CD1c-positive myeloid dendritic cell (primary cell): ENCODE measurements at regions not wholly inside any gene's neighbourhood (a gene's known extent, or its start where the extent isn't known, plus 50 kb on each side); places are given as distances from the start of the nearest gene placed in this dataset.
A peak's percentile ranks its signal among the peaks of the same experiment; 100 is the strongest.

Source experiments
- DNase-seq: peaks from one replicate; pipeline ENCODE4 v3.0.0-alpha.2; 2016; ENCODE audit errors: extremely low spot score

DNA sequence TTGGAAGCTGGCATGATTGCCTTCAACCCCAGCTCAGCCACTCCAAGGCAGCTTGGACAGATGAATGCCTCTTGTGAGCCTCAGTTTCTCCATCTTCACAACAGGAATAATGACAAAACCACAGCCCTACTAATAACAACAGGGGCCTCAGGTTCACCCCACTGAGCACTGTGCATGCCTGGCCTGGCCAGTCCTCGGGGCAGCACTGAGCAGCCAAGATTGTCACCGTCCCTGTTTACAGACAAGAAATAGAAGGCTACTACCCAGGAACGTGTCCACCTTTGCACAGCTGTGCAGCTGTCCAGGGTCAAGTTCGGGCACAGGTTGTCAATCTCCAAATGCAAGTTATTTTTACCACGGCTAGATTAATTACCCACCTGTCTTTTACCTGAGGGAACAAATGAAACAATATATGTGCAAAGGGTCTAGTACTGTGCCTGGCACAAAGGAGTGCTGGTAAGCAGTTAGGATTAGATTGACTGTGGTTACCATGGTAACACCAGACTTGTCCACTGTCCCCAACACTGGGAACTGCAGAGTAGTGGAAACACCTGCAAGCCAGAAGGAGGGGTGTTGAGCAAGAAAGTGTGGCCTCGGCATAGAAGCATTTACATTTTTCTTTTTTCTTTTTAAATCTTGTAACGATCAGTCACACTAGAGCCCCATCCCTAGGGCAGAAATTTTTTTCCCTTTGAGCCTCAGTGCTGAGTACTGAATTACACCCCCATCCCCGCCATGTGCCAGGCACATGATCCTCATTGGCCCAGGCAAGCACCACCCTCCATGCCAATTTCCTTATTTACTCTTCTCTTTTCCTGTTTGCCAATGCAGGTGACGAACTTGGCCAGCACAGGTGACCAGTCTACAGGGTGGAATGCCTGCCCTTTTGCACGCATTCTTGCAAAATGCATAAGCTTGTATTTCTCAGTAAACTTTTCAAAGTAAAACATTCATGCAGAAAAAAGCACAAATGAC lies 66.3 kb upstream of the SLC6A6 start:
- DNase-seq, result no peak

DNA sequence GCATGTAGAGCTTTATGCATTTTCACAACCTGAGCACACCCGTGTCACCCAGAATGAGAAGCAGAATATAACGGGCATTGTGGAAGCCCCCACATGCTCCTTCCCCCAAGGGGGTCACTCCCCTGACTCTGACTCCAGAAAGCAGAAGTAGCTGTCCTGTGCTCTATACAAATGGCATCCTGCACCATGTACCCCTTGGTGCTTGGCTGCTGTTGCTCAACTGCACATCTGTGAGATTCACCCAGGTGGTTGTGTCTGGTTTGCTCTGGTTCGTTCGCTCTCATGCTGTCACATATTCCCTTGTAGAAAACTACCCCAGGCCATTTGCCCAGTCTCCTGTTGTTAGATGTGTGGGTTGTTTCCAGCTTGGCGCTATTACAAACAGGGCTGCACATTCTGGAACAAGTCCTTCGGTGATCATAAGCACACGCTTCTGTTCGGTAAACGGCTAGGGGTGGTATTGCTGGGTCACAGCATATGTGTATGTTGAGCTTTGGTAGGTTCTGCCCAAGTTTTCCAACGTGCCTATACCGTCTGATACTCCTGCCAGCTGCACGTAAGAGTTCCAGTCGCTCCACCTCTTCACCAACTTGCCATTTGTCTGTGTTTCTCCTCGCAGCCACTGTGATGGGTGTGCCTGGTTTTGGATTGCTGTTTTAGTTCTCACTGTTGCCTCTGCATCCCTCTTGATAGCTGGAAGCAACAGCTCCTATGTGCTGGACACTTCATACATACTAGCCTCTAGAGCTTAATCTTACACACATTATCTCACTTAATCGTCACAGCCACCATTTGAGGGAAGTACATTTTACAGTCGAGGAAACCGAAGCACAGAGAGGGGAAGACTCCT lies 65.4 kb upstream of the SLC6A6 start:
- no peak for DNase-seq

DNA sequence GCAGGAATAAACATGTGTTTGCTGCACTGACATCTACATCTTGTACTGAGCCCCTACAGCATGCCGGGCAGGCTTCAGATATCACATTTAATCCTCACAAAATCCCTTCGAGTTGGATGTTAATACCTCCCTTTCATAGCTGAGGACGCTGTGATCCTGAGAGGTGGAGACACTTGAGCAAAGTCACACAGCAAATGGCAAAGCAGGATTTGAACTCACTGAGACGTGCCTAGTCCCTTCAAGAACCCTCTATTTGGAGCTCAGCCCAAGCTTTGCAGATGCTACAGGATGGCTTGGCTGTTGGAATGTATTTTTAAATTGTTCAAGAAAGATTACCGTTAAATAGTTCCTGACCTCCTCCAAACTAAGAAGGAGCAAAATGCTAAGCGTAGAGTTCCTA lies 64.6 kb upstream of the SLC6A6 start:
- DNase-seq, result no peak

DNA sequence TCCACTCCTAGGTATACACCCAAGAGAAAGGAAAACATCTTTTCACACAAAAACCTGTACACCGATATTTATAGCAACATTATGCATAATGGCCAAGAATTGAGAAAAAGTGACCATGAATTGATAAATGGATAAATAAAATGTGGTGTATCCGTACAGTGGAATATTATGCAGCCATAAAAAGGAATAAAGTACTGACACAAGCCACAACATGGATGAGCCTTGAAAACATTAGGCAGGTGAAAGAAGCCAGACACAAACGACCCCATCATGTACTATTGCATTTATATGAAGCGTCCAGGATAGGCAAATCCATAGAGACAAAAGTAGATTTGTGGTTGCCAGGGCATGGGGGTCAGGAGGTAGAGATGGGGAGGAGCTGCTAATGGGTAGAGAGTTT lies 64.2 kb upstream of the SLC6A6 start:
- no peak for DNase-seq

DNA sequence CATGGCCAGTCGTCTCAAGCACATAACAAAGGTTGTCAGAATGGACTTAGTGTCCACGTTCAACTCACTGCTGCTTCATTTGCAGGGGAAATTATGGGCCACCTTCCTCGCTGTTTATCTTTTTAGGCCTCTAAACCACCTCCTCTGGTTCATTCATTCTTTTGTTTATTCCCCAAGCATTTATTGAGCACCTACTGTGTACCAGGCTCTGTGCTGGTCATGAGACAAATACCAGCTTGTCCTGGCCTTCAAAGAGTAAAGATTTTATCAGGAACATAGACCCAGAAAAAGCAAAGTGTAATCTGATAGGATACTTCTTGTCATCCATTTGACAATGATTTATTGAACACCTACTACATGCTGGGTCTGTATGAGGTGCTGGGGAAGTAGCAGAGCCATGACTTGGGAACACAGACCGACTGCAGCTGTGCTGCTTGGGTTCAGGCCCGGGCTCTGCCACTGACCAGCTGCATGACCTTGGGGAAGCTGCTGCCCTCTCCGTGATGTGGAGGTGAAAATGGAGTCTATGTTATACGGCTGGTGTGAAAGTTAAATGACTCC lies 63.4 kb upstream of the SLC6A6 start:
- no peak for DNase-seq

DNA sequence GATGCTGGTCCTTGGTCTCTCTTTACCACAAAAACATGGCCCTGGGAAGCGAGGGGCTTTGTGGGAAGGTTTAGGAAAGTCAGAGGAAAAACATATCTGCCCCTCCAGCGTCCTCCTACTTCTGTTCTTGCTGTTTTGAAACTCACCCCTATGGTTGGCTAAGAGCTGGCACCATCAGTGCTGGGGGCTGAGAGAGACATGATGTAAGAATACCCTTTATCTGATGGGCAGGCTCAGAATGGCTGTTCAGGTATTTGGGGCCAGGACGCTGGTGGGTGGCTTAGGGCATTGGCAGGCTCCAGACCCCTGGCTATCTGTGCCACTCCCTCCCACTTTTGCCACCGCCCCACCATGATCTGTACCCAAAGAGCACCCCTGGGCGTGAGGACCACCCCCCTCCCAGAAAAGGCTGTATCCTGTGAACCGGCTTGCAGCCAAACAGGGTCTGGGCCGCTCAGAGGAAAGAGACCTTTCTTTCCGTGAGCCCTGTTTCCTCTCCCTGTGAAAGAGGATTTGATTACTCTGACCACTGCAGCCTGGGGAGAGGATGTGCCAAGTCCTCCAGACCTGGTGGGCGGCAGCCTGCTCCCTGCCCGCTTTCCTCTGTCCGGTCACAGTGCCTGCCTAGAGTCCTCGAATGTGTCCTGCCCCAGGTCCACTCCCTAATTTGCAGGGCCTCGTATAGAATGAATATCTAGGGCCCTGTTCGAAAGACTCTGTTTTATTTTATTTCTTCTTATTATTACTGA lies 61.3 kb upstream of the SLC6A6 start:
- DNase-seq, result peak; percentile 41

DNA sequence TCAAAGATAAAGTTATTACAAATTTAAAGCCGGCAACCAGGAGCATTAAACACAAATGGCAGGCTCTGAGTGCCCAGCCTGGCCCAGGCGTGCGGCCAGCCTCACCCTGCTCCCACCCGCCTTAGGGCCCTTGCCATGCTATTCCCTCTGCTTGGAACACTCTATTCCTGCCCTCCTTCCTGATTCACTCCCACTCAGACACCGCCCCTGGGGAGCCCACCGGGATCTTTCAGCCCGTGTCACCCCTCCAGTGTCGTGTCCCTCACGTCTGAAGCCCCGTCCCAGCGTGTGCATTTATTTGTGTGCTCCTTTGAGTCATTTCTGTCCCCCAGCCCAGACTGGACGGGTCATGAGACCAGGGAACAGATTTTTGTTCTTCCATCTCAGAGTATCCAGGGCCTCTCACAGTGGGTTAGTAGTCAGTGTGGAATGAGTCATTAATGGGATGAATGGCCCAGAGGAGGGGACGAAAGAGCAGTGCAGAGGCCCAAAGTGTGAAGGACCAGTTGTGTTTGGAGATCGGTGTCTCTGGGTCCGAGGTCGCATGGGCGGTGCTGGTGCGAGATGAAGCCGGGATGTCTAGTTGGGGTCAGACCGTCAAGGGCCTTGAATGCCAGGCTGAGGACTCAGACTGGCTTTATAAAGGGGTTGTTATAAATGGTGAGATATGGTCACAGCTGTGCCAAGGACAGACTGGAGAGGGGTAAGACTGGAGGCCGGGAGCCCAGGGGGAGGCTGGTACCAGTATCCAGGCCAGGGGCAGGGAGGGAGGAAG lies 58.9 kb upstream of the SLC6A6 start:
- no peak for DNase-seq

DNA sequence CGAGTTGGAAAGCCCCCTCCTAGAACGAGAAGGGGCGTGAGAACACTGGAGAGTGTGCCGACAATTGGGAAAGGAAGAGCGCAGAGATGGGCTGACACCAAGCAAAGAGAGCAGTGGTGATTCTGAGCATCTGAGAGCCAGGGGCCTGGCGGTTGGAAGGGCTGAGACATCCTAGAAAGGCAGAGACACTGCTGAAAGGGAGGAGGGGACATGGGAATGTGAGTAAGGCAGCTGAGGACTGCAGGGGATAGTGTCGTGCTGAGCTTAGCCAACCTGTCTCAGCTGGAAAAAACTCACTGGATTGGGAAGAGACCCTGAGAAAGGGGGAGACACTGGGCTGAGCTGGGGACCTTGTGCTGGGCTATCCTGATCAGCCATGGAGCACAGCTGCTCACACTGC lies 58.1 kb upstream of the SLC6A6 start:
- no peak for DNase-seq

DNA sequence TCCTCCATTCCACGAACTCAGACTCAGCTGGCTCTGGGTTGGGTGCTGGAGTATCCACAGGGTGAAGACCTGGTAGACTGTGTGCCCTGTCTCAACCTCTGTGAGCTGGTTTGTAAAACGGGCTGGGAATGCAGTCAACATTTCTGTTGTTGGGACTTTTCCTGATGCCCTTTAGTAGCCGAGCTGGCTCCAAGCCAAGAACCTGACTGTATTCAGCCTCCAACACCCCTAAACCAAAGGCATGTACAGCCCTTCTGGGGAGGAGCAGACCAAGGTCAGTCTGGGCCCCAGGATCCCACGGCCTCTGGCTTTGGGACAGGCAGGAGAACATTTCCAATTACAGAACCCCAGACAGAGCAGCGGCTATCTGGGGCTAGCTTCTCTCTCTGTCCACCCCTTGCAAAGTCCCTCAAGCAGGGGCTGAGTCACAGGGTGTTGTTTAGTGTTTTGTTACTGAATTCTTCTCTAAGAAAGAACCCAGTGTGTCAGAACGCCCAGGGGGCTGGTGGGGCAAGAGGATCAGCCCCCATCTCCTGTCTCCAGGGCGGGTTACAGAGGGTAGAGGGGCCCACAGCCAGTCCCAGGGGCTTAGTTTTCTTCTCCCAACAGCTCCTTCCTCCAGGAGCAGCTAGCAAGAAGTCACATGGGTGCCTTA lies 56.8 kb upstream of the SLC6A6 start:
- DNase-seq, result no peak

DNA sequence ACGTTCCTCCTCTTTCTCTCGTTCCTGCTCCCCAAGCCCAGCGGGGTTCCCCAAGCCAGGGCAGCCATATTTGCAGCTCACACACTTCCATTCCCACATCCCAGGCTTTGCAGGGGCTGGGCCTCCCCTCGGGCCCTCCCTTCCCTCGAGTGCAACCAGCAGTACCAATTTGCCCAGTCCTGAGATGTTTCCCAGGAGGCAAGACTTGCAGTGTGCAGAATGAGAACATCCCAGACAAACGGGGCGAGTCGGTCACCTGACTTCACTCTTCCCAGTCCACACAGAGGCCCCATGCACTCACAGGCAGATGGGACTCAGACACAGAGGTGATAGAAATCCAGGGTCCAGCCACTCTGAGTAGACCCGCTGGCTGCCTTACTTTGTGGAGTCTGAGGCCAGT lies 56.2 kb upstream of the SLC6A6 start:
- DNase-seq, result no peak

DNA sequence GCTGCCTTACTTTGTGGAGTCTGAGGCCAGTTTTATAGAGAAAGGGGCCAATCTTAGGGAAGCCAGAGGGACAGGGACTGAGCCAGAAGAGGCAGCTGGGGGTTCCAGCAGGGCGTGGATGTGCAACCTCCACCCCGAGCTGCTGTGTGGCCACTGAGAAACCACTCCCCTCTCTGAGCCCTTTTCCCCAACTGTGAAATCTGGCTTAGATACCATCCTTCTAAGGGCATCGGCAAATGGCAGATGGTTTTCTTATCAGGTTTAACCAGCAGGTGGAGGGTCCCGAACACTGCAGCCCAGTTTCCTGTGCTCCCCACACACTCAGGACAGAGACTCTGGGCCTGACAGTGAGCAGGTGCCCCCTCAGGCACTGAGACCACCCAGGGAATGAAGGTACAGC lies 55.8 kb upstream of the SLC6A6 start:
- DNase-seq, result no peak

DNA sequence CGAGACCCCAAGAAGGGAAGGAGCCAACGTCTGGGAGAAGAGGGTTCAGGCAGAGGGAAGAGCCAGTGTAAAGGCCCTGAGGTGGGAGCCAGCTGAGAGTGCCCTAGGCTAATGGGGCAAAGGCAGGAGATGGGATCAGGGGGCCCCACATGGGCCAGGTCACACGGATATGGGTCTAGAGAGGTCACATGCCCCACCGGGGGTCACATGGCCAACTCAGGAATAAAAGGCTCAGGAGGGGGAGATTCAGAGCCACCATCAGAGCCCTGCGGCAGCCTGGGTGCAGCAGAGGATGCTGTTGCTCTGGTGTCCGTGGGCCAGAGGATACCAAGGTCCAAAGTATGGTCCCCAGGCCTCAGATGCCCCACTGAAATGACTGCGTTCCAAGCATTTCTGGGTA lies 55.3 kb upstream of the SLC6A6 start:
- DNase-seq, result no peak

DNA sequence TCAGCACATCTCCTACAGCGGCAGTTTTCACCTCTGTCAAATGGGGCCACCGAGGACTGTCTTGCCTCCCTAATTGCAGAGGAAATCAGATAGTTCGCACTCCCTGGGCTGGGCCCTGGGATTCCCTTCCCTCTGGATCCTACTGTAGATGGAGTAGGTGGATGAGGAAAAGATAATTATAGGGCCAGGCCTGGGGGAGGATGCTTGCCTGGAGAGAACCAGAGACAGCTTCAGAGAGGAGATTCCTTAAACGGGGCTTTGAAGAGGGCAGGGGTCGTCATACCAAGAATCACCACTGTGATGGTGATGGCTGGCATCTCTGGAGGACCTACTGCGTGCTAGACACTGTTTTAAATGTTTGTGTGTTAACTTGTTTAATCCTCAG lies 50.8 kb upstream of the SLC6A6 start:
- DNase-seq, result no peak

DNA sequence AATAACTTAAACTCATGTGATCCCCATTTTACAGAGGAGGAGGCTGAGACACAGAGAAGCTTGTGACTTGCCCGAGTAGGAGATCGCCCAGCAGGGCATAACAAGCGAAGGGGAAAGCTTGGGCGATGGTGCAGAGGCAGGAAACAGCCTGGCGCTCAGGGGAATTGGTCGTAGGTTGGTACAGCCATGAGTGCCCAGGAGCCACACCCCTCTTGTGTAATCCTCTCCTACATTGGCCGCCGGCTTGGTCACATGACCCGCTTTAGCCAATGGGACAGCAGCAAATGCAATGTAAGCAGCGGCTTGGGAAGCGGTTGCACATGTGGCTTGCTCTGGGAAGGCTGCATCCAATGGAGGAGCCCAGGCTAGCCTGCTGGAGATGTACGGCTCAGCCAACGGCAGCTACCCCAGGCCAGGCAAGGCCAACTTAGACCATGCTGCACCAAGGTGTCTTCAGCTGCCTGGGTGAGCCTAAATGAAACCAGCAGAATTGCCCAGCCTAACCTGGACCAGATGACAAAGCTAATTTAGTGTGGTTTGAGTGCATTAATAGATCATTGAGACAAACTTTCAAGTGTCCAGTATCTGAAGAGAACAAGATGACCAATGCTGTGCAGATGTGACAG lies 50.3 kb upstream of the SLC6A6 start:
- peak; percentile 22 for DNase-seq
